H1 (cell line): ENCODE measurements at regions not wholly inside any gene's neighbourhood (a gene's known extent, or its start where the extent isn't known, plus 50 kb on each side); places are given as distances from the start of the nearest gene placed in this dataset.

Source experiments
- CTCF ChIA-PET: fragments of 300-600 bp; sonication (Branson Sonifier 250); formaldehyde crosslinking; loops from one replicate; lab custom pipeline; 2021; ENCODE audit not compliant: partially characterized antibody; lab: Charles Lee
- POLR2A ChIA-PET: fragments of 300-600 bp; sonication (Branson Sonifier 250); formaldehyde crosslinking; loops from one replicate; lab custom pipeline; 2021; ENCODE audit warnings: inconsistent platforms; ENCODE audit not compliant: partially characterized antibody; lab: Charles Lee
- DNase-seq, 2 experiments: peaks; one replicate each; pipeline versions ENCODE4 v3.0.0 to v3.0.0-alpha.2; 2010 to 2022; ENCODE audit warnings: low spot score in 2 of 2, low read depth in 1 of 2, mixed read lengths in 1 of 2
- FAIRE-seq: peaks from 2 replicates; lab custom pipeline; 2011; peaks lifted over from hg19 to GRCh38; lab: Jason Lieb, UNC
- H2AFZ ChIP-seq: 2 replicates; pipeline ENCODE4 v1.8.1; 2012; ENCODE audit warnings: low read length, inconsistent platforms
- H2AK5ac ChIP-seq: 2 replicates; pipeline ENCODE4 v1.6.1; 2013; ENCODE audit warnings: low read depth, low read length
- H2BK120ac ChIP-seq: replicated peaks from 2 replicates; pipeline ENCODE3; 2013; ENCODE audit warnings: low read depth, low read length, inconsistent platforms
- H2BK12ac ChIP-seq: 2 replicates; pipeline ENCODE4 v1.6.1; 2013; ENCODE audit warnings: low read depth, low read length
- H2BK15ac ChIP-seq: 2 replicates; pipeline ENCODE4 v1.6.1; 2013; ENCODE audit warnings: low read length
- H2BK20ac ChIP-seq: 2 replicates; pipeline ENCODE4 v1.6.1; 2013; ENCODE audit warnings: low read length
- H2BK5ac ChIP-seq: 2 replicates; pipeline ENCODE4 v1.6.1; 2013; ENCODE audit warnings: low read depth, low read length
- H3K14ac ChIP-seq: 2 replicates; pipeline ENCODE4 v1.6.1; 2013; ENCODE audit warnings: inconsistent platforms; ENCODE audit not compliant: insufficient read length
- H3K18ac ChIP-seq: 2 replicates; pipeline ENCODE4 v1.6.1; 2013; ENCODE audit warnings: low read length; ENCODE audit errors: extremely low read depth
- H3K23ac ChIP-seq: 2 replicates; pipeline ENCODE4 v1.6.1; 2013; ENCODE audit warnings: inconsistent platforms; ENCODE audit not compliant: insufficient read length
- H3K23me2 ChIP-seq: 2 replicates; pipeline ENCODE4 v1.6.1; 2013; ENCODE audit warnings: low read depth, low read length
- H3K27ac ChIP-seq: 2 replicates; pipeline ENCODE4 v1.6.1; 2011; ENCODE audit warnings: low read depth, low read length, inconsistent platforms
- H3K27me3 ChIP-seq, 4 experiments: replicated peaks in 1 of 4; 1 replicate in 1 of 4; 2 replicates in 3 of 4; pipeline versions ENCODE4 v1.6.1 to v1.8.1; 2011 to 2013; ENCODE audit warnings: low read length in 3 of 4, mild to moderate bottlenecking in 3 of 4, inconsistent platforms in 2 of 4, mixed read lengths in 2 of 4, moderate library complexity in 1 of 4; ENCODE audit not compliant: control insufficient read depth in 3 of 4, insufficient read depth in 3 of 4; ENCODE audit errors: extremely low read depth in 1 of 4
- H3K36me3 ChIP-seq, 4 experiments: 2 replicates each; pipeline versions ENCODE4 v1.6.1 to v1.8.1; 2011 to 2013; ENCODE audit warnings: mild to moderate bottlenecking in 4 of 4, low read length in 3 of 4, moderate library complexity in 2 of 4, control low read depth in 1 of 4, inconsistent platforms in 1 of 4; ENCODE audit not compliant: insufficient read depth in 4 of 4, control insufficient read depth in 2 of 4
- H3K4ac ChIP-seq: replicated peaks from 2 replicates; pipeline ENCODE3; 2013; ENCODE audit warnings: low read length, low read depth, mixed read lengths, inconsistent platforms; ENCODE audit not compliant: insufficient read length
- H3K4me1 ChIP-seq, 4 experiments: replicated peaks in 1 of 4; 1 replicate in 1 of 4; 2 replicates in 3 of 4; pipeline versions ENCODE4 v1.6.1 to v1.8.1; 2011 to 2013; ENCODE audit warnings: low read length in 3 of 4, inconsistent platforms in 2 of 4, mixed read lengths in 1 of 4; ENCODE audit not compliant: insufficient read depth in 4 of 4, control insufficient read depth in 3 of 4
- H3K4me2 ChIP-seq, 2 experiments: 2 replicates each; pipeline versions ENCODE4 v1.6.1 to v1.8.1; 2011 to 2013; ENCODE audit warnings: low read depth in 2 of 2, low read length in 2 of 2, control low read depth in 1 of 2, inconsistent platforms in 1 of 2, mild to moderate bottlenecking in 1 of 2; ENCODE audit not compliant: insufficient read depth in 1 of 2
- H3K4me3 ChIP-seq, 4 experiments: fragments of 200-600, 300-600 bp in 1 of 4; sonication (generic), shearing (Covaris generic), sonication (Bioruptor Twin) in 1 of 4; 2 replicates each; pipeline versions ENCODE4 v1.5.1 to v1.8.1; 2011 to 2016; ENCODE audit warnings: low read length in 4 of 4, low read depth in 3 of 4, control low read depth in 2 of 4, inconsistent platforms in 2 of 4, mild to moderate bottlenecking in 2 of 4, mixed read lengths in 1 of 4, moderate library complexity in 1 of 4; ENCODE audit not compliant: insufficient read depth in 2 of 4; ENCODE audit errors: extremely low read depth in 1 of 4
- H3K56ac ChIP-seq: replicated peaks from 2 replicates; pipeline ENCODE3; 2013; ENCODE audit warnings: low read depth, mild to moderate bottlenecking, mixed read lengths, low read length, inconsistent platforms; ENCODE audit not compliant: insufficient read length
- H3K79me1 ChIP-seq: 2 replicates; pipeline ENCODE4 v1.6.1; 2013; ENCODE audit warnings: low read depth, low read length, control low read depth
- H3K79me2 ChIP-seq, 2 experiments: 2 replicates each; pipeline versions ENCODE4 v1.6.1 to v1.8.1; 2012 to 2013; ENCODE audit warnings: low read length in 2 of 2, mild to moderate bottlenecking in 2 of 2, inconsistent platforms in 1 of 2; ENCODE audit not compliant: insufficient read depth in 2 of 2, control insufficient read depth in 1 of 2
- H3K9ac ChIP-seq, 4 experiments: replicated peaks in 1 of 4; 1 replicate in 1 of 4; 2 replicates in 3 of 4; pipeline versions ENCODE4 v1.6.1 to v1.8.1; 2011 to 2013; ENCODE audit warnings: low read depth in 3 of 4, low read length in 3 of 4, control low read depth in 2 of 4, mild to moderate bottlenecking in 2 of 4, moderate library complexity in 2 of 4, inconsistent platforms in 1 of 4; ENCODE audit errors: extremely low read depth in 1 of 4
- H3K9me3 ChIP-seq, 2 experiments: 2 replicates each; pipeline versions ENCODE4 v1.6.1 to v1.8.1; 2012 to 2013; ENCODE audit warnings: mild to moderate bottlenecking in 2 of 2, moderate library complexity in 2 of 2, control low read depth in 1 of 2, inconsistent platforms in 1 of 2, low read depth in 1 of 2, low read length in 1 of 2, mixed read lengths in 1 of 2; ENCODE audit not compliant: insufficient read depth in 2 of 2
- H4K20me1 ChIP-seq, 2 experiments: replicated peaks in 1 of 2; 2 replicates each; pipeline versions ENCODE3 to v1.8.1; 2011 to 2013; ENCODE audit warnings: inconsistent platforms in 2 of 2, low read length in 2 of 2, mild to moderate bottlenecking in 1 of 2; ENCODE audit not compliant: insufficient read depth in 2 of 2, control insufficient read depth in 1 of 2
- H4K5ac ChIP-seq: 2 replicates; pipeline ENCODE4 v1.6.1; 2013; ENCODE audit warnings: low read length, low read depth, mixed read lengths, inconsistent platforms; ENCODE audit not compliant: insufficient read length
- H4K8ac ChIP-seq: 2 replicates; pipeline ENCODE4 v1.8.0; 2013; ENCODE audit warnings: mild to moderate bottlenecking, moderate library complexity, low read length, inconsistent platforms; ENCODE audit not compliant: insufficient read depth; ENCODE audit errors: extremely low read depth
- H4K91ac ChIP-seq: replicated peaks from 2 replicates; pipeline ENCODE3; 2013; ENCODE audit warnings: low read length, mixed read lengths, inconsistent platforms; ENCODE audit not compliant: insufficient read length
- RAD21 ChIP-seq, 2 experiments: IDR thresholded peaks in 1 of 2; conservative IDR thresholded peaks in 1 of 2; 2 replicates each; pipeline ENCODE4 v1.6.1; 2011; ENCODE audit warnings: low read depth in 2 of 2, low read length in 2 of 2, improper control_type of control experiment in 1 of 2, inconsistent platforms in 1 of 2, mild to moderate bottlenecking in 1 of 2, moderate library complexity in 1 of 2
- TBP ChIP-seq: IDR thresholded peaks from 2 replicates; pipeline ENCODE4 v1.6.1; 2011; ENCODE audit warnings: low read depth, low read length, improper control_type of control experiment
- YY1 ChIP-seq: IDR thresholded peaks from 2 replicates; pipeline ENCODE4 v1.6.1; 2011; ENCODE audit warnings: low read depth, mild to moderate bottlenecking, low read length
- TF ChIP-seq, protein P1 (sequence below), 3 experiments: IDR thresholded peaks; 1 replicate in 2 of 3; 2 replicates in 1 of 3; pipeline versions ENCODE4 v1.5.1 to v1.6.1; 2011; ENCODE audit warnings: low read length in 3 of 3, mild to moderate bottlenecking in 3 of 3, inconsistent platforms in 2 of 3, low read depth in 1 of 3, moderate library complexity in 1 of 3; ENCODE audit not compliant: insufficient read depth in 1 of 3; ENCODE audit errors: control extremely low read depth in 1 of 3

DNA sequence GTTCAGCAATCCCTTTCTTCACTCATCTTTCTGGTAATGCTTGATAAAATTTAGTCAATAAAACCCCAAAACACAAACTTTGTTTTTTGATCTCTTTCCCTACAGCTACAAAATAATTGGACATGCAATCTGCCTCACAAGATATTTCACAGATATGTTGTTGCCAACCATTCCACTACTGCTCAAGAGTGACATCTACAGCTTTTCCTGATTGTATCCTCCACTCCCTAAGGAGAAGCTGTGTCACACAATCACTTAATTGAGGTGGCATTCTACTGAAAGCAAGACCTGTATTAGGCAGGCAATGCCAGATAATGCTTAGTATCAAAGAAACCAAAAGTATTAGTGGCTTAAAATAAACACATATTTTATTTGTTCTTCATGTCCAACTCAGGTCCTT, 1646.2 kb upstream of the SPRY2 start:
- CTCF ChIA-PET, result interaction anchor here (0.6 to 2.3 kb wide), 14 partner anchors 10 to 816 kb away, joined by 3 to 16 read pairs (median 4); no protein-coding TSS in a partner anchor
- peak; percentile 69 for FAIRE-seq

More for the DNA sequence above, 1646.2 kb upstream of the SPRY2 start:
- Histone ChIP-seq H3K4ac (no peak overlapping the region), H2BK120ac (no peak overlapping the region), H3K27ac (no peak overlapping the region), H3K4me2 (peak overlapping the region in 1 of 2 experiments; percentile 46; a peak in 1 of 4 replicates), H3K9me3 (no peaks in the 10 kb centered on the region), H3K14ac (no peak overlapping the region), H3K23ac (no peak overlapping the region), H3K79me1 (no peaks in the 10 kb centered on the region), H3K56ac (no peak overlapping the region), H4K91ac (no peak overlapping the region), H3K79me2 (no peaks in the 10 kb centered on the region), H4K5ac (no peak overlapping the region), H3K36me3 (no peaks in the 10 kb centered on the region), H2BK15ac (no peak overlapping the region), H2BK12ac (no peak overlapping the region), H4K20me1 (no peaks in the 10 kb centered on the region), H3K9ac (no peak overlapping the region), H2BK20ac (no peak overlapping the region), H2AFZ (no peak overlapping the region), H3K23me2 (no peaks in the 10 kb centered on the region), H3K27me3 (peaks cover 0 to 5% (median 2%) of the 10 kb centered on the region in 4 experiments; a peak in 4 of 7 replicates), H4K8ac (no peak overlapping the region), H3K4me3 (peak overlapping the region in 1 of 4 experiments; percentile 25; a peak in 1 of 8 replicates), H3K18ac (no peak overlapping the region), H2AK5ac (no peak overlapping the region), H2BK5ac (no peak overlapping the region), H3K4me1 (peaks cover 0 to 21% (median 10%) of the 10 kb centered on the region in 4 experiments; a peak in 3 of 7 replicates)
- TF ChIP-seq RAD21 (IDR thresholded peaks at IDR 0.05 in 1 of 2, conservative IDR thresholded peaks at IDR 0.05 in 1 of 2; ENCODE audit: low read depth in 2 of 2, low read length in 2 of 2), result peak; percentile 60 to 62
- TF ChIP-seq, protein P1, sequence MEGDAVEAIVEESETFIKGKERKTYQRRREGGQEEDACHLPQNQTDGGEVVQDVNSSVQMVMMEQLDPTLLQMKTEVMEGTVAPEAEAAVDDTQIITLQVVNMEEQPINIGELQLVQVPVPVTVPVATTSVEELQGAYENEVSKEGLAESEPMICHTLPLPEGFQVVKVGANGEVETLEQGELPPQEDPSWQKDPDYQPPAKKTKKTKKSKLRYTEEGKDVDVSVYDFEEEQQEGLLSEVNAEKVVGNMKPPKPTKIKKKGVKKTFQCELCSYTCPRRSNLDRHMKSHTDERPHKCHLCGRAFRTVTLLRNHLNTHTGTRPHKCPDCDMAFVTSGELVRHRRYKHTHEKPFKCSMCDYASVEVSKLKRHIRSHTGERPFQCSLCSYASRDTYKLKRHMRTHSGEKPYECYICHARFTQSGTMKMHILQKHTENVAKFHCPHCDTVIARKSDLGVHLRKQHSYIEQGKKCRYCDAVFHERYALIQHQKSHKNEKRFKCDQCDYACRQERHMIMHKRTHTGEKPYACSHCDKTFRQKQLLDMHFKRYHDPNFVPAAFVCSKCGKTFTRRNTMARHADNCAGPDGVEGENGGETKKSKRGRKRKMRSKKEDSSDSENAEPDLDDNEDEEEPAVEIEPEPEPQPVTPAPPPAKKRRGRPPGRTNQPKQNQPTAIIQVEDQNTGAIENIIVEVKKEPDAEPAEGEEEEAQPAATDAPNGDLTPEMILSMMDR (IDR thresholded peaks at IDR 0.05; ENCODE audit: control extremely low read depth in 1 of 3, insufficient read depth in 1 of 3, low read depth in 1 of 3, low read length in 3 of 3), result peak in 1 of 3 experiments; percentile 38; a peak in 2 of 4 replicates
- TF ChIP-seq TBP, result no peak
- no peak for TF ChIP-seq YY1
- no peak for DNase-seq
- POLR2A ChIA-PET, result interaction anchor here (0.7 kb wide), 2 partner anchors 24 to 442 kb away, joined by 3 to 5 read pairs; no protein-coding TSS in a partner anchor
